Ovary (tissue), 7 donors: ENCODE measurements at regions not wholly inside any gene's neighbourhood (a gene's known extent, or its start where the extent isn't known, plus 50 kb on each side); places are given as distances from the start of the nearest gene placed in this dataset.

ENCODE experiments used
- DNase-seq, 5 donors: peaks; one replicate each; pipeline ENCODE4 v3.0.0-alpha.2; 2019 to 2020
- H3K27ac ChIP-seq, 2 donors: fragments of 200-600 bp; one replicate each; pipeline versions ENCODE4 v1.5.1 to v1.8.0; 2019 to 2022
- H3K27me3 ChIP-seq: fragments of 200-600 bp; one replicate; pipeline ENCODE4 v1.8.0; 2022
- H3K36me3 ChIP-seq: fragments of 200-600 bp; sonication (generic); one replicate; pipeline ENCODE4 v1.5.1; 2019
- H3K4me1 ChIP-seq: one replicate; pipeline ENCODE4 v1.8.1; 2013; ENCODE audit warnings: mild to moderate bottlenecking, moderate library complexity; ENCODE audit not compliant: insufficient read depth
- H3K4me3 ChIP-seq: fragments of 200-600 bp; sonication (generic); one replicate; pipeline ENCODE4 v1.5.1; 2017
- H3K9me3 ChIP-seq, 2 donors: fragments of 200-600 bp in 1 of 2; sonication (generic) in 1 of 2; one replicate each; pipeline versions ENCODE4 v1.5.1 to v1.8.1; 2013 to 2019; ENCODE audit warnings: mild to moderate bottlenecking in 1 of 2, moderate library complexity in 1 of 2
- CTCF ChIP-seq, 3 donors: fragments of 450-650 bp in 2 of 3; fragments of 200-600 bp in 1 of 3; IDR thresholded peaks; one replicate each; pipeline versions ENCODE4 v1.5.1 to v1.8.0; 2016 to 2022; ENCODE audit warnings: antibody characterized with exemption in 3 of 3, mild to moderate bottlenecking in 1 of 3
- EP300 ChIP-seq: sonication (generic); formaldehyde crosslinking; IDR thresholded peaks from one replicate; pipeline ENCODE4 v1.6.1; 2017; ENCODE audit warnings: antibody characterized with exemption
- POLR2A ChIP-seq: fragments of 450-650 bp; IDR thresholded peaks from one replicate; pipeline ENCODE4 v1.6.1; 2017; ENCODE audit warnings: antibody characterized with exemption, mild to moderate bottlenecking, moderate library complexity
- WGBS, 3 donors: extraction: QIAGEN DNeasy Blood & Tissue Kit in 1 of 3; methylation state at CpG; one replicate each; pipeline versions ENCODE4 v1.1.5 to v1.1.7; 2013 to 2017; 5-methylcytosine and 5-hydroxymethylcytosine counted together
- intact Hi-C, 4 donors: fragments of 100-400 bp; cut with DNase I; formaldehyde crosslinking; loops; one replicate each; pipeline versions ENCODE4 v1.11.0 to v1.15.1; 2022 to 2023
- donor health status: DM: no; HTN: no; CAD: no; lungs with moderate emphysema.
- donor health status: DM: no; HTN: no; CAD: no.
- donor health status: Bipolar disorder and iron deficiency.
- donor health status: DM: no; HTN: no; CAD: no.
- donor health status: DM: yes; HTN: yes; CAD: no.

- intact Hi-C loops = no loop called here
- Histone ChIP-seq H3K9me3 (no peaks in the 10 kb centered on the region), H3K27me3 (no peaks in the 10 kb centered on the region), H3K27ac (no peak overlapping the region), H3K4me1 (no peaks in the 10 kb centered on the region), H3K36me3 (no peaks in the 10 kb centered on the region), H3K4me3 (no peak overlapping the region)
- no peak for TF ChIP-seq EP300
- no peak for DNase-seq
- 76 to 82% (median 77%) methylated on average over 2 of the region's 2 CpGs for WGBS, 3 donors
These were observed 165.1 kb upstream of the COL8A1 start for GRCh38 chr3:99473321-99473751.

GRCh38 chr3:99472385-99472784 is 166.0 kb upstream of the COL8A1 start:
- no peak for TF ChIP-seq EP300
- TF ChIP-seq POLR2A = no peak
- no peak for TF ChIP-seq CTCF (IDR thresholded peaks at IDR 0.05)
- intact Hi-C loops = no loop called here
- no peaks in the 10 kb centered on the region for H3K36me3 ChIP-seq
- no peak overlapping the region for H3K4me3 ChIP-seq
- no peak overlapping the region for H3K27ac ChIP-seq
- H3K4me1 ChIP-seq = no peaks in the 10 kb centered on the region
- H3K27me3 ChIP-seq = no peaks in the 10 kb centered on the region
- no peaks in the 10 kb centered on the region for H3K9me3 ChIP-seq
- no peak for DNase-seq
- WGBS, 3 donors = 75 to 83% (median 80%) methylated on average over 3 of the region's 3 CpGs

- no peak overlapping the region for H3K27ac ChIP-seq
- intact Hi-C loops = no loop called here
- no peak for DNase-seq
These were observed 166.8 kb upstream of the COL8A1 start for GRCh38 chr3:99471353-99472323.

GRCh38 chr3:99470841-99471240 is 167.6 kb upstream of the COL8A1 start:
- no peak overlapping the region for H3K27ac ChIP-seq

More at GRCh38 chr3:99471353-99472323, 166.8 kb upstream of the COL8A1 start:
- Histone ChIP-seq H3K4me3 (no peak overlapping the region), H3K4me1 (no peaks in the 10 kb centered on the region), H3K27me3 (no peaks in the 10 kb centered on the region), H3K36me3 (no peaks in the 10 kb centered on the region), H3K9me3 (no peaks in the 10 kb centered on the region)
- TF ChIP-seq EP300 (no peak), POLR2A (no peak), CTCF (IDR thresholded peaks at IDR 0.05) (no peak)
- 82 to 84% (median 84%) methylated on average over 7 of the region's 7 CpGs for WGBS, 3 donors

More at GRCh38 chr3:99470841-99471240, 167.6 kb upstream of the COL8A1 start:
- no peaks in the 10 kb centered on the region for H3K36me3 ChIP-seq
- intact Hi-C loops = no loop called here
- no peak for TF ChIP-seq CTCF (IDR thresholded peaks at IDR 0.05)
- no peak for TF ChIP-seq EP300
- no peak for TF ChIP-seq POLR2A
- DNase-seq = no peak
- no peaks in the 10 kb centered on the region for H3K4me1 ChIP-seq
- no peaks in the 10 kb centered on the region for H3K9me3 ChIP-seq
- no peak overlapping the region for H3K4me3 ChIP-seq
- H3K27me3 ChIP-seq = no peaks in the 10 kb centered on the region
